MCF 10A (cell line): ENCODE measurements at regions not wholly inside any gene's neighbourhood (a gene's known extent, or its start where the extent isn't known, plus 50 kb on each side); places are given as distances from the start of the nearest gene placed in this dataset.

Experiments used
- BruUV-seq: library from RNA; stranded (reverse); fragments of 400-500 nt; replicated peaks from 2 replicates; lab custom pipeline; 2021; lab: Mats Ljungman, UMichigan
- CTCF ChIA-PET: fragments of 300-600 bp; sonication (Branson Sonifier 250); formaldehyde crosslinking; extraction: SDS; loops from one replicate; lab custom pipeline; 2021; ENCODE audit warnings: antibody characterized with exemption, inconsistent platforms; lab: Yijun Ruan, JAX
- POLR2A ChIA-PET: fragments of 300-600, 350-650 bp; sonication (Branson Sonifier 250); formaldehyde crosslinking; extraction: SDS; loops from one replicate; lab custom pipeline; 2020; ENCODE audit warnings: antibody characterized with exemption, inconsistent platforms; lab: Yijun Ruan, JAX
- DNase-seq: peaks from one replicate; pipeline ENCODE4 v3.0.0-alpha.2; 2018; ENCODE audit not compliant: unreplicated experiment
- H3K27ac Mint-ChIP-seq: one replicate; pipeline ENCODE4 v1.8.0; 2022; ENCODE audit warnings: mild to moderate bottlenecking, low read depth, mixed read lengths; ENCODE audit not compliant: unreplicated experiment
- H3K27me3 Mint-ChIP-seq: one replicate; pipeline ENCODE4 v1.8.0; 2022; ENCODE audit warnings: mixed read lengths; ENCODE audit not compliant: insufficient read depth, unreplicated experiment
- H3K36me3 Mint-ChIP-seq: one replicate; pipeline ENCODE4 v1.8.0; 2022; ENCODE audit warnings: mild to moderate bottlenecking, moderate library complexity, mixed read lengths; ENCODE audit not compliant: insufficient read depth, unreplicated experiment
- H3K4me1 Mint-ChIP-seq: one replicate; pipeline ENCODE4 v1.8.0; 2022; ENCODE audit warnings: mixed read lengths; ENCODE audit not compliant: insufficient read depth, unreplicated experiment
- H3K4me3 Mint-ChIP-seq: one replicate; pipeline ENCODE4 v1.8.0; 2022; ENCODE audit warnings: mild to moderate bottlenecking, moderate library complexity, mixed read lengths; ENCODE audit not compliant: unreplicated experiment
- H3K9me3 Mint-ChIP-seq: one replicate; pipeline ENCODE4 v1.8.0; 2022; ENCODE audit warnings: mixed read lengths; ENCODE audit not compliant: unreplicated experiment
- CTCF ChIP-seq: fragments of 200-600 bp; IDR thresholded peaks from one replicate; pipeline ENCODE4 v1.8.0; 2022; ENCODE audit warnings: antibody characterized with exemption, mild to moderate bottlenecking; ENCODE audit not compliant: unreplicated experiment
- intact Hi-C: fragments of 100-400 bp; cut with micrococcal nuclease; formaldehyde crosslinking; loops from 2 replicates; pipeline ENCODE4 v1.14.1; 2022

- POLR2A ChIA-PET, result interaction anchor here (0.9 to 1.2 kb wide), 2 partner anchors 258 to 312 kb away, joined by 3 read pairs; no protein-coding TSS in a partner anchor
- H3K4me1 Mint-ChIP-seq, result peaks cover 8% of the 10 kb centered on the region
- H3K27me3 Mint-ChIP-seq, result no peaks in the 10 kb centered on the region
- no peak overlapping the region for H3K27ac Mint-ChIP-seq
- H3K9me3 Mint-ChIP-seq, result no peaks in the 10 kb centered on the region
- intact Hi-C loops, result loop anchor here (5.0 kb wide), 5 partner anchors 158 to 813 kb away; no protein-coding TSS in a partner anchor
- H3K36me3 Mint-ChIP-seq, result no peaks in the 10 kb centered on the region
- peak; percentile 67 for TF ChIP-seq CTCF
- H3K4me3 Mint-ChIP-seq, result no peak overlapping the region
- DNase-seq, result peak; percentile 70
- BruUV-seq, result no TSS peak
- CTCF ChIA-PET, result interaction anchor here (0.5 to 5.0 kb wide), 64 partner anchors 10 to 1608 kb away, joined by 3 to 47 read pairs (median 4); no protein-coding TSS in a partner anchor
Measured at GRCh38 chr20:7113577-7114466, 346.3 kb downstream of the BMP2 start.

- CTCF ChIA-PET, result interaction anchor here (0.5 to 2.2 kb wide), 4 partner anchors 10 to 397 kb away, joined by 3 to 25 read pairs (median 7); no protein-coding TSS in a partner anchor
- BruUV-seq, result no TSS peak
Measured at GRCh38 chr20:7123457-7123856, 356.0 kb downstream of the BMP2 start.

GRCh38 chr20:7124120-7124519 is 356.6 kb downstream of the BMP2 start:
- H3K27me3 Mint-ChIP-seq, result no peaks in the 10 kb centered on the region
- no peak for TF ChIP-seq CTCF
- H3K4me1 Mint-ChIP-seq, result no peaks in the 10 kb centered on the region
- H3K9me3 Mint-ChIP-seq, result no peaks in the 10 kb centered on the region
- no peaks in the 10 kb centered on the region for H3K36me3 Mint-ChIP-seq
- no peak for DNase-seq
- no TSS peak for BruUV-seq
- no peak overlapping the region for H3K27ac Mint-ChIP-seq
- intact Hi-C loops, result no loop called here
- CTCF ChIA-PET, result interaction anchor here (0.5 to 2.2 kb wide), 3 partner anchors 11 to 397 kb away, joined by 3 to 25 read pairs (median 11); no protein-coding TSS in a partner anchor
- POLR2A ChIA-PET, result no interaction called here
- H3K4me3 Mint-ChIP-seq, result no peak overlapping the region

More at GRCh38 chr20:7123457-7123856, 356.0 kb downstream of the BMP2 start:
- no peaks in the 10 kb centered on the region for H3K27me3 Mint-ChIP-seq
- H3K27ac Mint-ChIP-seq, result no peak overlapping the region
- DNase-seq, result no peak
- no peaks in the 10 kb centered on the region for H3K4me1 Mint-ChIP-seq
- no peak overlapping the region for H3K4me3 Mint-ChIP-seq
- POLR2A ChIA-PET, result interaction anchor here (0.9 kb wide), 1 partner anchor 12 kb away, joined by 3 read pairs; no protein-coding TSS in a partner anchor
- intact Hi-C loops, result no loop called here
- H3K36me3 Mint-ChIP-seq, result no peaks in the 10 kb centered on the region
- no peak for TF ChIP-seq CTCF
- H3K9me3 Mint-ChIP-seq, result no peaks in the 10 kb centered on the region

GRCh38 chr20:7136886-7137285 is 369.4 kb downstream of the BMP2 start:
- intact Hi-C loops, result no loop called here
- H3K36me3 Mint-ChIP-seq, result no peaks in the 10 kb centered on the region
- ChIA-PET POLR2A (no interaction called here), CTCF (interaction anchor here (0.5 to 0.8 kb wide), 2 partner anchors 24 to 1376 kb away, joined by 3 to 5 read pairs; no protein-coding TSS in a partner anchor)
- no peaks in the 10 kb centered on the region for H3K9me3 Mint-ChIP-seq
- no peak overlapping the region for H3K4me3 Mint-ChIP-seq
- no peaks in the 10 kb centered on the region for H3K27me3 Mint-ChIP-seq
- H3K27ac Mint-ChIP-seq, result no peak overlapping the region
- no peak for TF ChIP-seq CTCF
- no TSS peak for BruUV-seq
- H3K4me1 Mint-ChIP-seq, result peaks cover 5% of the 10 kb centered on the region
- DNase-seq, result no peak
